Fibroblast of gingiva (primary cell): ENCODE measurements at regions not wholly inside any gene's neighbourhood (a gene's known extent, or its start where the extent isn't known, plus 50 kb on each side); places are given as distances from the start of the nearest gene placed in this dataset.

Source experiments
- DNase-seq: peaks from one replicate; pipeline ENCODE4 v3.0.0-alpha.2; 2011; ENCODE audit warnings: low read depth

GRCh38 chr7:7118822-7119221 is 63.5 kb upstream of the C1GALT1 start:
- no peak for DNase-seq

- no peak for DNase-seq
Observed at GRCh38 chr7:7119729-7120128, 62.6 kb upstream of the C1GALT1 start.

- peak; percentile 75 for DNase-seq
Observed at GRCh38 chr7:7122033-7122478, 60.3 kb upstream of the C1GALT1 start.

- peak; percentile 97 for DNase-seq
Observed at GRCh38 chr7:7122701-7123281, 59.6 kb upstream of the C1GALT1 start.

- DNase-seq = no peak
Observed at GRCh38 chr7:7125963-7126362, 56.4 kb upstream of the C1GALT1 start.

- DNase-seq = no peak
Observed at GRCh38 chr7:7127773-7128172, 54.6 kb upstream of the C1GALT1 start.

GRCh38 chr7:7129381-7129780 is 53.0 kb upstream of the C1GALT1 start:
- peak; percentile 30 for DNase-seq

- no peak for DNase-seq
Observed at GRCh38 chr7:7131273-7131672, 51.1 kb upstream of the C1GALT1 start.
